ENCODE measurements at regions not wholly inside any gene's neighbourhood (a gene's known extent, or its start where the extent isn't known, plus 50 kb on each side); places are given as distances from the start of the nearest gene placed in this dataset.
A peak's percentile ranks its signal among the peaks of the same experiment; 100 is the strongest.

DNA sequence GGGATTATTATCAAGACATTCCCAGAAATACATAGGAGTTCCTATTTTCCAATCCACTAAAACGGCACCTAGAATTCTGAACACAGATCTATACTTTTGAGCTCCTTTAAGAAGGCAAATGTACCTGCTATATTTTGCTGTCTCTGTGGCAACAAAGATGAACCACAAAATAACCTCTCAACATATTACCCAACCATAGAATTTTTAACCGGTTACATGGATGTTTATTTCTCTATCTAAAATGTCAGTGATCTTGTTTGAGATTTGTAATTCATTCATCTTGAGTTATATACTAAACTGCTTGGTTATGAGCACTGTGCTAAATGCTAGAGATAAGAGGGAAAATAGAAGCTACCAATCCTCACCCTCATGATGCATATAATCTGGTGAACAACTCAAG is 117.5 kb upstream of the HMGCLL1 start:
- no peaks in the 10 kb centered on the region for H3K27me3 ChIP-seq
- no peaks in the 10 kb centered on the region for H3K9me3 ChIP-seq
- no peak overlapping the region for H3K27ac ChIP-seq
- no peaks in the 10 kb centered on the region for H3K4me1 ChIP-seq
- H3K4me3 ChIP-seq = no peak overlapping the region
- TF ChIP-seq EP300 (IDR thresholded peaks at IDR 0.05) = no peak
- no peak for TF ChIP-seq POLR2AphosphoS5 (IDR thresholded peaks at IDR 0.05)
- no peak for TF ChIP-seq CTCF (IDR thresholded peaks at IDR 0.05)
- TF ChIP-seq POLR2A (IDR thresholded peaks at IDR 0.05) = no peak
- 90 to 93% methylated on average over 2 of the region's 2 CpGs for WGBS, 2 donors
- no peak for DNase-seq
- ATAC-seq (ENCODE audit: low FRiP score in 2 of 2) = no peak
- H3K36me3 ChIP-seq = no peaks in the 10 kb centered on the region

GRCh38 chr6:55696041-55696440 is 117.0 kb upstream of the HMGCLL1 start:
- 74 to 78% methylated on average over 2 of the region's 2 CpGs for WGBS, 2 donors
- H3K4me1 ChIP-seq = no peaks in the 10 kb centered on the region
- no peaks in the 10 kb centered on the region for H3K36me3 ChIP-seq
- TF ChIP-seq POLR2A (IDR thresholded peaks at IDR 0.05) (no peak), POLR2AphosphoS5 (IDR thresholded peaks at IDR 0.05) (no peak), EP300 (IDR thresholded peaks at IDR 0.05) (no peak), CTCF (IDR thresholded peaks at IDR 0.05) (no peak)
- no peak overlapping the region for H3K27ac ChIP-seq
- no peaks in the 10 kb centered on the region for H3K9me3 ChIP-seq
- no peaks in the 10 kb centered on the region for H3K27me3 ChIP-seq
- no peak overlapping the region for H3K4me3 ChIP-seq
- DNase-seq = no peak
- no peak for ATAC-seq (ENCODE audit: low FRiP score in 2 of 2)

DNA sequence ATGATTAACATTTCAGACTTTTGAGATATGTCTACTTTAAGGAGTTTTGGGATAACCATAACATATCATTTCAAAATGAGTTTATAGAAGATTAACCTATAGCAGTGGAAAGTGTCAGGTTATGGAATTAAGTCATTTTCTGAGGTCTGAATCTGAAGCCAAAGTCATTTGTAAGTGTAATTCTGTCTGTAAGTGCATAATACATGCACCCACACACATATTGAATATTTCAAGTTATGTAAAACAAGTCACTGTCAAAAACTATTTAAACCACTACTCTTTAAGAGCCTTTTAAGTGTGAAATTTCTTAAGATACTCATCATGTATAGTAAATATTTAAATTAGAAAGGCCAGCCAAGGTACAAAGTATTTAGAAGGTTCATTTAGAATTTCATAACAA is 115.8 kb upstream of the HMGCLL1 start:
- Histone ChIP-seq H3K4me3 (no peak overlapping the region), H3K27ac (no peak overlapping the region), H3K4me1 (no peaks in the 10 kb centered on the region), H3K27me3 (no peaks in the 10 kb centered on the region), H3K36me3 (no peaks in the 10 kb centered on the region), H3K9me3 (no peaks in the 10 kb centered on the region)
- ATAC-seq (ENCODE audit: low FRiP score in 2 of 2) (no peak), DNase-seq (no peak)
- TF ChIP-seq POLR2A (IDR thresholded peaks at IDR 0.05) (no peak), EP300 (IDR thresholded peaks at IDR 0.05) (no peak), POLR2AphosphoS5 (IDR thresholded peaks at IDR 0.05) (no peak), CTCF (IDR thresholded peaks at IDR 0.05) (no peak)

- Histone ChIP-seq H3K4me3 (no peak overlapping the region), H3K27me3 (no peaks in the 10 kb centered on the region), H3K36me3 (no peaks in the 10 kb centered on the region), H3K9me3 (no peaks in the 10 kb centered on the region), H3K27ac (no peak overlapping the region), H3K4me1 (no peaks in the 10 kb centered on the region)
- DNase-seq = peak in 1 of 2 donors; percentile 35
- 52 to 56% methylated on average over 2 of the region's 2 CpGs for WGBS, 2 donors
- no peak for ATAC-seq (ENCODE audit: low FRiP score in 2 of 2)
- TF ChIP-seq CTCF (IDR thresholded peaks at IDR 0.05) (no peak), POLR2AphosphoS5 (IDR thresholded peaks at IDR 0.05) (no peak), POLR2A (IDR thresholded peaks at IDR 0.05) (no peak), EP300 (IDR thresholded peaks at IDR 0.05) (no peak)
Observed at GRCh38 chr6:55694148-55694547, 115.2 kb upstream of the HMGCLL1 start.

- no peak overlapping the region for H3K4me3 ChIP-seq
- no peaks in the 10 kb centered on the region for H3K27me3 ChIP-seq
- no peak overlapping the region for H3K27ac ChIP-seq
- peaks cover 0 to 2% (median 0%) of the 10 kb centered on the region in 4 donors for H3K9me3 ChIP-seq
- ATAC-seq (ENCODE audit: low FRiP score in 2 of 2) (no peak), DNase-seq (no peak)
- WGBS, 2 donors = 70 to 75% methylated on average over 3 of the region's 3 CpGs
- no peaks in the 10 kb centered on the region for H3K4me1 ChIP-seq
- TF ChIP-seq EP300 (IDR thresholded peaks at IDR 0.05) (no peak), POLR2A (IDR thresholded peaks at IDR 0.05) (no peak), POLR2AphosphoS5 (IDR thresholded peaks at IDR 0.05) (no peak), CTCF (IDR thresholded peaks at IDR 0.05) (no peak)
- H3K36me3 ChIP-seq = no peaks in the 10 kb centered on the region
Observed at GRCh38 chr6:55679503-55679902, 100.5 kb upstream of the HMGCLL1 start.
